Progenitor cell of endocrine pancreas (in vitro differentiated cells): ENCODE measurements at regions not wholly inside any gene's neighbourhood (a gene's known extent, or its start where the extent isn't known, plus 50 kb on each side); places are given as distances from the start of the nearest gene placed in this dataset.

Experiments used
- DNase-seq: peaks from one replicate; pipeline ENCODE4 v3.0.0; 2021; ENCODE audit warnings: low spot score; ENCODE audit not compliant: unreplicated experiment
- H3K27ac Mint-ChIP-seq: 2 replicates; pipeline ENCODE4 v1.8.0; 2021; ENCODE audit warnings: mild to moderate bottlenecking, moderate library complexity, mixed read lengths
- H3K27me3 Mint-ChIP-seq: 2 replicates; pipeline ENCODE4 v1.8.0; 2021; ENCODE audit warnings: mixed read lengths
- H3K36me3 Mint-ChIP-seq: 2 replicates; pipeline ENCODE4 v1.8.0; 2022; ENCODE audit warnings: mixed read lengths; ENCODE audit not compliant: insufficient read depth
- H3K4me1 Mint-ChIP-seq: 2 replicates; pipeline ENCODE4 v1.8.0; 2021; ENCODE audit warnings: low read depth, mixed read lengths
- H3K4me3 Mint-ChIP-seq: 2 replicates; pipeline ENCODE4 v1.8.0; 2021; ENCODE audit warnings: low read depth, mild to moderate bottlenecking, moderate library complexity, mixed read lengths
- H3K9me3 Mint-ChIP-seq: 2 replicates; pipeline ENCODE4 v1.8.0; 2021; ENCODE audit warnings: low read depth, mixed read lengths
- TF ChIP-seq, protein P1 (sequence below): fragments of 200-600 bp; sonication (generic); IDR thresholded peaks from one replicate; pipeline ENCODE4 v1.5.0; 2021; ENCODE audit warnings: antibody characterized with exemption, mild to moderate bottlenecking; ENCODE audit not compliant: unreplicated experiment

DNA sequence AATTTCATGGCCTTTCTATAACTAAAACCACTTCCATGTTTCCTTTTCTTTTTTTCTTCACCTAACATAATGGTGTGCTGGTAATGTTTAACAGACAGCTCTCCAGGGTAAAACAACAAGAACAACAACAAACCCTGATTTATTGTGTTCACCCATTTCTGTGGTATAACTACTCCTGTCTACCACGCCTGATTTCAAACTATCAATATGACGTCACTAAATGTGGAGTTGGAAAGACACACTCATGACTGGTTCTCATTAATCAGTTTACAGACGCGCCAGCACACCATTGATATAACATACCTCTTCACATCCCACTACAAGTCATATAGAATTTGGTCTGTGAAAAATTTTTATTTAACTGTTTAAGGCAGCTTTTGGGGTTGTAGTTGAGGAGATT lies 142.9 kb downstream of the ARRDC3 start:
- Mint-ChIP-seq H3K27me3 (no peaks in the 10 kb centered on the region), H3K9me3 (peaks cover 10% of the 10 kb centered on the region), H3K36me3 (peaks cover 3% of the 10 kb centered on the region), H3K4me1 (peaks cover 10% of the 10 kb centered on the region), H3K4me3 (no peak overlapping the region), H3K27ac (no peak overlapping the region)
- TF ChIP-seq, protein P1, sequence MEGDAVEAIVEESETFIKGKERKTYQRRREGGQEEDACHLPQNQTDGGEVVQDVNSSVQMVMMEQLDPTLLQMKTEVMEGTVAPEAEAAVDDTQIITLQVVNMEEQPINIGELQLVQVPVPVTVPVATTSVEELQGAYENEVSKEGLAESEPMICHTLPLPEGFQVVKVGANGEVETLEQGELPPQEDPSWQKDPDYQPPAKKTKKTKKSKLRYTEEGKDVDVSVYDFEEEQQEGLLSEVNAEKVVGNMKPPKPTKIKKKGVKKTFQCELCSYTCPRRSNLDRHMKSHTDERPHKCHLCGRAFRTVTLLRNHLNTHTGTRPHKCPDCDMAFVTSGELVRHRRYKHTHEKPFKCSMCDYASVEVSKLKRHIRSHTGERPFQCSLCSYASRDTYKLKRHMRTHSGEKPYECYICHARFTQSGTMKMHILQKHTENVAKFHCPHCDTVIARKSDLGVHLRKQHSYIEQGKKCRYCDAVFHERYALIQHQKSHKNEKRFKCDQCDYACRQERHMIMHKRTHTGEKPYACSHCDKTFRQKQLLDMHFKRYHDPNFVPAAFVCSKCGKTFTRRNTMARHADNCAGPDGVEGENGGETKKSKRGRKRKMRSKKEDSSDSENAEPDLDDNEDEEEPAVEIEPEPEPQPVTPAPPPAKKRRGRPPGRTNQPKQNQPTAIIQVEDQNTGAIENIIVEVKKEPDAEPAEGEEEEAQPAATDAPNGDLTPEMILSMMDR: no peak
- DNase-seq: no peak

DNA sequence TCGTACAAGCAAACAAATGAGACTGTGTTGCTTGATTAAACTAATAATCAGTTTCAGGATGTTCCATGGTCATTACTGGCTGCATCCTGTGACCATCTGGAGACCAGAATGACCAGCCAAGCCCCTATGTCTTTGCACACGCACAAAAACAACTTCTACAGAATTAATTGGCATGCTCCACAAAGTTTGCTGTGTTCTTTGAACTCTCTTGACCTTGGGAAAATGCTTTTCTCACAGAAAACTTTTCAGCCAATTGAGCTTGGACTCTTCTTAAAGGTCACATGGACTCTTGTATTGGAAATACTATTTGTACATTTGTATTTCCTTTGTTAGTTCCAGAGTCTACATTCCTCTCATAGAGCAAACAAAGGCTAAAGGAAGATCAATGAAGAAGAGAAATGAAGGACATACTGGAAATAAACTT lies 147.8 kb downstream of the ARRDC3 start:
- TF ChIP-seq, protein P1: no peak
- Mint-ChIP-seq H3K4me3 (no peak overlapping the region), H3K36me3 (peaks cover 1% of the 10 kb centered on the region), H3K4me1 (peaks cover 25% of the 10 kb centered on the region), H3K27ac (peak overlapping the region; percentile 16), H3K27me3 (no peaks in the 10 kb centered on the region), H3K9me3 (peaks cover 7% of the 10 kb centered on the region)
- no peak for DNase-seq

DNA sequence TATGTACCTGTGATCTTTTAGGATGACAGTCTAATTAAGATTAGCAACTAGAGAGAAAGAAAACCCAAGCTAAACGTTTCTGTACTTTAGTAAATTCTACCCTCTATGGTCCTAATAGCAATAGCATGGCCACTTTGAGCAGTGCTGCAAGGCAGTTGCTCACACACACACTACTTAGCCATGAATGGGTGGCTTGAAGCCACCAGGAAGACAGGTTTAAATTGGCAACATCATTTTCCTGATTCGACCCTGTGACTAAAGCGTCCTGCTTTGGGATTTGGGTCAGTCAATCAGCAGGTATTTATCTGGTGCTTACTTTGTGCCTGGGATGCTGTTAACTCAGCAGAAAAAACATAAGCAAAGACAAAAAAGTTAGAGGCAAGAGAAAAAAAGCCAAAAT lies 150.6 kb downstream of the ARRDC3 start:
- Mint-ChIP-seq H3K27me3 (no peaks in the 10 kb centered on the region), H3K36me3 (peaks cover 3% of the 10 kb centered on the region), H3K27ac (no peak overlapping the region), H3K4me3 (no peak overlapping the region), H3K9me3 (peaks cover 11% of the 10 kb centered on the region), H3K4me1 (peaks cover 24% of the 10 kb centered on the region)
- no peak for DNase-seq
- TF ChIP-seq, protein P1: no peak

DNA sequence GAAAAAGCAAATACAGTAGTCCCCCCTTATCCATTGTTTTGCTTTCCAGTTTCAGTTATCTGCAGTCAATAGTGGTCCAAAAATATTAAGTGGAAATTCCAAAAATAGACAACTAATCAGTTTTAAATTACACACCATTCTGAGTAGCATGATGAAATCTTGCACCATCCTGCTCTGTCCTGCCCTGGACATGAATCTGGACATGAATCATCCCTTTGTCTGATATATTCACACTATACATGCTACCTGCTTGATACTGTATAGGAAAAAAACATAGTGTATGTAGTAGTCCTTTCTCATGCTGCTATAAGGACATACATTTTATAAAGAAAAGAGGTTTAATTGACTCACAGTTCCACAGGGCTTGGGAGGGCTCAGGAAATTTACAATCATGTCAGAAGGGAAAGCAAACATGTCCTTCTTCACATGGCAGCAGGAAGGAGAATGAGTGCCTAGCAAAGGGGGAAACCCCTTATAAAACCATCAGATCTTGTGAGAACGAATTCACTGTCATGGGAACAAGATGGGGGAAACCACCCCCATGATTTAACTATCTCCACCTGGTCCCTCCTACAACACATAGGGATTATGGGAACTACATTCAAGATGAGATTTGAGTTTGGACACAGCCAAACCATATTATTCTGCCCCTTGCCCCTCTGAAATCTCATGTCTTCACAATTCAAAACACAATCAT lies 153.9 kb downstream of the ARRDC3 start:
- no peaks in the 10 kb centered on the region for H3K27me3 Mint-ChIP-seq
- peaks cover 3% of the 10 kb centered on the region for H3K36me3 Mint-ChIP-seq
- H3K9me3 Mint-ChIP-seq: peaks cover 7% of the 10 kb centered on the region
- DNase-seq: no peak
- peaks cover 5% of the 10 kb centered on the region for H3K4me1 Mint-ChIP-seq
- H3K4me3 Mint-ChIP-seq: no peak overlapping the region
- TF ChIP-seq, protein P1: no peak
- H3K27ac Mint-ChIP-seq: no peak overlapping the region

DNA sequence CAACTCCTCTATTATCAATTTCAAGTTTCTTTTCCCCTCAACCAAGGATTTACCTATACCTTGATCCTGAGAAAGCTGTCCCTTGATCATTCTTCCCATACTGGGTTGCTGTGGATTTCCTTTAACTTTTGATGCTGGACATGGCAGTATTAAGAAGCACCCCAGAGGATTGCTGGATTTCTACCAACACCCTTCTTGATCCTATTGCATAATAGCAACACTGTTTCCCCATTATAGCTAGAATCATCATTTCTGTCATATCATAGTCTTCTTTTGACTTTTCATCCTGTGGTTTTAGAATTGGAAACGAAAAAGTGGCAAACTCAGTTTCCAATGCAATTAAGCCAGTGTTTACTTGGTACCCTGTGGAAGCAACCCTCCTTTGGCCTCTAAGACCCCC lies 154.9 kb downstream of the ARRDC3 start:
- H3K4me3 Mint-ChIP-seq: no peak overlapping the region
- peaks cover 5% of the 10 kb centered on the region for H3K4me1 Mint-ChIP-seq
- TF ChIP-seq, protein P1: no peak
- peaks cover 7% of the 10 kb centered on the region for H3K9me3 Mint-ChIP-seq
- no peak for DNase-seq
- H3K27me3 Mint-ChIP-seq: no peaks in the 10 kb centered on the region
- peaks cover 3% of the 10 kb centered on the region for H3K36me3 Mint-ChIP-seq
- no peak overlapping the region for H3K27ac Mint-ChIP-seq
